K562 (cell line): ENCODE measurements at regions not wholly inside any gene's neighbourhood (a gene's known extent, or its start where the extent isn't known, plus 50 kb on each side); places are given as distances from the start of the nearest gene placed in this dataset.

ENCODE experiments used
- ATAC-seq: fragments of 200-7000 bp; cut with Tn5 transposase; 3 replicates; pipeline ENCODE4 v1.9.1; 2020; ENCODE audit warnings: moderate library complexity
- BruUV-seq: library from RNA; stranded (reverse); fragments of 400-500 nt; replicated peaks from 2 replicates; lab custom pipeline; 2021; lab: Mats Ljungman, UMichigan
- CTCF ChIA-PET: fragments of 300-600 bp; formaldehyde crosslinking; extraction: SDS; loops from one replicate; lab custom pipeline; 2021; ENCODE audit warnings: low intra/inter-chr PET ratio; lab: Yijun Ruan, JAX
- POLR2A ChIA-PET: fragments of 300-600, 350-650 bp; sonication (Branson Sonifier 250); formaldehyde crosslinking; extraction: SDS; loops from one replicate; lab custom pipeline; 2021; ENCODE audit warnings: antibody characterized with exemption, inconsistent platforms; lab: Yijun Ruan, JAX
- DNase-seq, 4 experiments: peaks; one replicate each; pipeline versions ENCODE4 v3.0.0 to v3.0.0-alpha.2; 2011 to 2018; ENCODE audit warnings: low spot score in 3 of 4, mixed read lengths in 3 of 4; ENCODE audit errors: extremely low read depth in 1 of 4
- FAIRE-seq: peaks from 2 replicates; lab custom pipeline; 2011; peaks lifted over from hg19 to GRCh38; lab: Jason Lieb, UNC
- H2AFZ ChIP-seq: 2 replicates; pipeline ENCODE4 v1.6.0; 2011; ENCODE audit warnings: low read depth, low read length, control low read depth, inconsistent platforms
- H3K27ac ChIP-seq: fragments of 200-600 bp; 3 replicates; pipeline ENCODE4 v1.8.0; 2011; ENCODE audit warnings: low read depth, mild to moderate bottlenecking, control low read depth, inconsistent platforms, low read length, moderate library complexity, mixed read lengths; ENCODE audit errors: extremely low read depth
- H3K27me3 ChIP-seq, 2 experiments: fragments of 300-600 bp in 1 of 2; 2 replicates in 1 of 2; 3 replicates in 1 of 2; pipeline versions ENCODE4 v1.6.0 to v1.8.0; 2011; ENCODE audit warnings: inconsistent platforms in 2 of 2, low read length in 2 of 2, mild to moderate bottlenecking in 1 of 2, mixed read lengths in 1 of 2, moderate library complexity in 1 of 2; ENCODE audit not compliant: control insufficient read depth in 2 of 2, insufficient read depth in 2 of 2
- H3K36me3 ChIP-seq: fragments of 300-600 bp; 3 replicates; pipeline ENCODE4 v1.8.0; 2011; ENCODE audit warnings: mild to moderate bottlenecking, low read length, inconsistent platforms; ENCODE audit not compliant: control insufficient read depth, insufficient read depth
- H3K4me1 ChIP-seq, 2 experiments: fragments of 200-600 bp in 1 of 2; replicated peaks in 1 of 2; 2 replicates in 1 of 2; 3 replicates in 1 of 2; pipeline versions ENCODE4 v1.5.1 to v1.8.0; 2011; ENCODE audit warnings: inconsistent platforms in 2 of 2, low read length in 2 of 2, mild to moderate bottlenecking in 1 of 2, mixed read lengths in 1 of 2, moderate library complexity in 1 of 2; ENCODE audit not compliant: control insufficient read depth in 2 of 2, insufficient read depth in 2 of 2
- H3K4me2 ChIP-seq: 2 replicates; pipeline ENCODE4 v1.6.1; 2011; ENCODE audit warnings: low read length, control low read depth, inconsistent platforms, mixed read lengths; ENCODE audit not compliant: insufficient read depth
- H3K4me3 ChIP-seq: fragments of 200-600 bp; sonication (generic), shearing (Covaris generic); 2 replicates; pipeline ENCODE4 v1.5.1; 2016; ENCODE audit warnings: control low read depth, inconsistent platforms
- H3K79me2 ChIP-seq: fragments of 200-600 bp; 3 replicates; pipeline ENCODE4 v1.8.0; 2011; ENCODE audit warnings: low read length, inconsistent platforms; ENCODE audit not compliant: control insufficient read depth, insufficient read depth
- H3K9ac ChIP-seq, 2 experiments: 2 replicates each; pipeline versions ENCODE4 v1.6.0 to v1.6.1; 2011; ENCODE audit warnings: low read depth in 2 of 2, low read length in 2 of 2, control low read depth in 1 of 2, inconsistent platforms in 1 of 2, mild to moderate bottlenecking in 1 of 2, mixed read lengths in 1 of 2; ENCODE audit not compliant: insufficient read depth in 1 of 2
- H3K9me1 ChIP-seq: one replicate; pipeline ENCODE4 v1.6.0; 2011; ENCODE audit warnings: inconsistent platforms, mild to moderate bottlenecking, low read length, moderate library complexity; ENCODE audit not compliant: control insufficient read depth, insufficient read depth
- H3K9me3 ChIP-seq: replicated peaks from 2 replicates; pipeline ENCODE4 v1.5.1; 2011; ENCODE audit warnings: low read depth, low read length, inconsistent platforms; ENCODE audit not compliant: control insufficient read depth, insufficient read depth
- H4K20me1 ChIP-seq: replicated peaks from 2 replicates; pipeline ENCODE4 v1.6.1; 2011; ENCODE audit warnings: low read length, inconsistent platforms, mixed read lengths; ENCODE audit not compliant: control insufficient read depth, insufficient read depth
- MAFF ChIP-seq: IDR thresholded peaks from 2 replicates; pipeline ENCODE4 v1.6.1; 2012; ENCODE audit warnings: low read length, improper control_type of control experiment
- ZNF316 ChIP-seq: fragments of 450-650 bp; IDR thresholded peaks from 2 replicates; pipeline ENCODE4 v1.6.1; 2016
- WGBS: fragments of 100-300 bp; shearing (Covaris generic); methylation state at CpG from one replicate; pipeline ENCODE4 v1.1.6; 2016; ENCODE audit warnings: low coverage, mixed read lengths; ENCODE audit not compliant: insufficient coverage; ENCODE audit errors: missing lambda C conversion rate; 5-methylcytosine and 5-hydroxymethylcytosine counted together
- in situ Hi-C: fragments of 300-500 bp; cut with MboI; formaldehyde crosslinking; loops from 4 replicates; pipeline ENCODE4 v1.15.0; 2018; ENCODE audit warnings: inconsistent platforms, mixed read lengths
- intact Hi-C: fragments of 100-400 bp; cut with micrococcal nuclease; formaldehyde crosslinking; loops from 2 replicates; pipeline ENCODE4 v1.14.2; 2022
- TF ChIP-seq, protein P1 (sequence below): IDR thresholded peaks from 3 replicates; pipeline ENCODE4 v1.6.1; 2011; ENCODE audit warnings: borderline replicate concordance, mild to moderate bottlenecking, moderate library complexity; ENCODE audit not compliant: insufficient read length; ENCODE audit errors: extremely low read depth
- TF ChIP-seq, protein P2 (sequence below): fragments of 450-650 bp; formaldehyde crosslinking; IDR thresholded peaks from 2 replicates; pipeline ENCODE4 v1.4.0; 2020; ENCODE audit warnings: mild to moderate bottlenecking, moderate library complexity

DNA sequence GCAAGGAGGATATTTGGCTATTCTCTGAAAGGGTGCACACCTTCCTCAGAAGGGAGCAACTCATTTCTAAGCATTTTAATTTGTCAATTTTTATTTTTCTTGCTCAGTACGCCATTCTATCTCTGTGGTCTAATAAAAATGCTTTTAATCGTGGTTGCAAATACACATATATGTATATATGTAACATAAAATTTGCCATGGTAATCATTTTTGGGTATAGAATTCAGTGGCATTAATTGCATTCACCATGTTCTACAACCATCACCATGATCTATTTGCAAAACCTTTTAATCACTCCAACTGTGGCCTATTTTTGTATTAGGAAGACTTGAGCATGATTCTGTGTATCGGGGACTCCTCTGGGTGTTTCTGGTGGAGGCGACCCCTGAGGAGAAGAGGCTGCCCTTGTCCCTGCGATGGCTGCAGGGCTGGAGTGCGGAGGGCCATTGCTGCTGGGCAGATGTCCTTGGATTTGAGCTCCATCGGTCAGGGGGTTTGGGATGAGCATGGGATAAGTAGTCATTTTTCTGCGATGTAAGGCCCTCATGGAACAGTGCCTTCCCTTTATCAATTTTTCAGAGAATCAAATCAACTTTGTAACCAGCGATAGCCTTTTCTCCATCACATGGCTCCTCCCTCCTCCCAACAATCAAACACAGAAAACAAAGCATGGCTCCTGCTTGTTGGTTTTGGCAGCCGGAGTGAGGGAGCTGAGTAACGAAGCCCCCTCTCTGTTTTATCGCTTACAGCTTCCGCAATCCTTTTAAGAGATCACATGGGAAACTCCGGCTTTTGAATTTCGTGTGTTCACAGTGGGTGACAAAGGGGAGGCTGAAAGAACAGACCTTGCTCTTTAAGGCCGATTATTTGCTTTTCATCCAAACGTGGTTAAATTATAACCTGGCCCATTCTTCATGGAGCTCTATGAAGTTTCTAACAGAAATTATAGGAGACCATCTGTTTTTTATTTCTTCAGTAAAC is 187.3 kb downstream of the TENT4A start:
- in situ Hi-C loops = no loop called here

More for the DNA sequence above, 187.3 kb downstream of the TENT4A start:
- no peaks in the 10 kb centered on the region for H3K79me2 ChIP-seq
- ATAC-seq (no peak), FAIRE-seq (no peak), DNase-seq (no peak)
- no TSS peak for BruUV-seq
- ChIA-PET CTCF (no interaction called here), POLR2A (no interaction called here)
- intact Hi-C loops = no loop called here
- no peaks in the 10 kb centered on the region for H4K20me1 ChIP-seq
- TF ChIP-seq, protein P1, sequence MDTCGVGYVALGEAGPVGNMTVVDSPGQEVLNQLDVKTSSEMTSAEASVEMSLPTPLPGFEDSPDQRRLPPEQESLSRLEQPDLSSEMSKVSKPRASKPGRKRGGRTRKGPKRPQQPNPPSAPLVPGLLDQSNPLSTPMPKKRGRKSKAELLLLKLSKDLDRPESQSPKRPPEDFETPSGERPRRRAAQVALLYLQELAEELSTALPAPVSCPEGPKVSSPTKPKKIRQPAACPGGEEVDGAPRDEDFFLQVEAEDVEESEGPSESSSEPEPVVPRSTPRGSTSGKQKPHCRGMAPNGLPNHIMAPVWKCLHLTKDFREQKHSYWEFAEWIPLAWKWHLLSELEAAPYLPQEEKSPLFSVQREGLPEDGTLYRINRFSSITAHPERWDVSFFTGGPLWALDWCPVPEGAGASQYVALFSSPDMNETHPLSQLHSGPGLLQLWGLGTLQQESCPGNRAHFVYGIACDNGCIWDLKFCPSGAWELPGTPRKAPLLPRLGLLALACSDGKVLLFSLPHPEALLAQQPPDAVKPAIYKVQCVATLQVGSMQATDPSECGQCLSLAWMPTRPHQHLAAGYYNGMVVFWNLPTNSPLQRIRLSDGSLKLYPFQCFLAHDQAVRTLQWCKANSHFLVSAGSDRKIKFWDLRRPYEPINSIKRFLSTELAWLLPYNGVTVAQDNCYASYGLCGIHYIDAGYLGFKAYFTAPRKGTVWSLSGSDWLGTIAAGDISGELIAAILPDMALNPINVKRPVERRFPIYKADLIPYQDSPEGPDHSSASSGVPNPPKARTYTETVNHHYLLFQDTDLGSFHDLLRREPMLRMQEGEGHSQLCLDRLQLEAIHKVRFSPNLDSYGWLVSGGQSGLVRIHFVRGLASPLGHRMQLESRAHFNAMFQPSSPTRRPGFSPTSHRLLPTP = no peak
- TF ChIP-seq, protein P2, sequence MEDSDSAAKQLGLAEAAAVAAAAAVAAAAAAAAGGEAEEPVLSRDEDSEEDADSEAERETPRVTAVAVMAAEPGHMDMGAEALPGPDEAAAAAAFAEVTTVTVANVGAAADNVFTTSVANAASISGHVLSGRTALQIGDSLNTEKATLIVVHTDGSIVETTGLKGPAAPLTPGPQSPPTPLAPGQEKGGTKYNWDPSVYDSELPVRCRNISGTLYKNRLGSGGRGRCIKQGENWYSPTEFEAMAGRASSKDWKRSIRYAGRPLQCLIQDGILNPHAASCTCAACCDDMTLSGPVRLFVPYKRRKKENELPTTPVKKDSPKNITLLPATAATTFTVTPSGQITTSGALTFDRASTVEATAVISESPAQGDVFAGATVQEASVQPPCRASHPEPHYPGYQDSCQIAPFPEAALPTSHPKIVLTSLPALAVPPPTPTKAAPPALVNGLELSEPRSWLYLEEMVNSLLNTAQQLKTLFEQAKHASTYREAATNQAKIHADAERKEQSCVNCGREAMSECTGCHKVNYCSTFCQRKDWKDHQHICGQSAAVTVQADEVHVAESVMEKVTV (CRISPR knock-in tag) = no peak
- 0 out of 2 replicates have a peak, but pooled peaks have one; percentile 22 for TF ChIP-seq MAFF
- 0 out of 2 replicates have a peak, but pooled peaks have one; percentile 2 for TF ChIP-seq ZNF316
- no peak overlapping the region for H3K27ac ChIP-seq
- peaks cover 0 to 8% of the 10 kb centered on the region in 2 experiments; a peak in 1 of 5 replicates for H3K27me3 ChIP-seq
- 4% methylated on average over 17 of the region's 17 CpGs for WGBS
- no peaks in the 10 kb centered on the region for H3K36me3 ChIP-seq
- no peak overlapping the region for H3K9ac ChIP-seq
- H2AFZ ChIP-seq = no peak overlapping the region
- H3K9me3 ChIP-seq = no peaks in the 10 kb centered on the region
- H3K4me2 ChIP-seq = no peak overlapping the region
- H3K4me1 ChIP-seq = no peaks in the 10 kb centered on the region; a peak in 1 of 5 replicates
- H3K4me3 ChIP-seq = no peak overlapping the region
- H3K9me1 ChIP-seq = no peaks in the 10 kb centered on the region
